Osteoblast (primary cell): ENCODE measurements at regions not wholly inside any gene's neighbourhood (a gene's known extent, or its start where the extent isn't known, plus 50 kb on each side); places are given as distances from the start of the nearest gene placed in this dataset.

Experiments used
- DNase-seq: peaks from one replicate; pipeline ENCODE4 v3.0.0; 2011; ENCODE audit warnings: low spot score, mixed read lengths; ENCODE audit not compliant: insufficient read length; ENCODE audit errors: missing footprints
- H2AFZ ChIP-seq: 2 replicates; pipeline ENCODE4 v1.6.0; 2011; ENCODE audit warnings: mild to moderate bottlenecking, low read length
- H3K27ac ChIP-seq: 2 replicates; pipeline ENCODE4 v1.5.1; 2011; ENCODE audit warnings: mild to moderate bottlenecking, low read depth, low read length, moderate library complexity
- H3K27me3 ChIP-seq: 2 replicates; pipeline ENCODE4 v1.6.0; 2012; ENCODE audit warnings: mild to moderate bottlenecking, control low read depth, inconsistent platforms, low read length, moderate library complexity; ENCODE audit not compliant: insufficient read depth
- H3K36me3 ChIP-seq: 2 replicates; pipeline ENCODE4 v1.5.1; 2011; ENCODE audit warnings: mild to moderate bottlenecking, low read length, control low read depth, moderate library complexity; ENCODE audit not compliant: insufficient read depth
- H3K4me1 ChIP-seq: 2 replicates; pipeline ENCODE4 v1.5.1; 2011; ENCODE audit warnings: mild to moderate bottlenecking, low read length, control low read depth, moderate library complexity; ENCODE audit not compliant: insufficient read depth
- H3K4me2 ChIP-seq: 2 replicates; pipeline ENCODE4 v1.6.0; 2011; ENCODE audit warnings: mild to moderate bottlenecking, low read length; ENCODE audit not compliant: insufficient read depth
- H3K4me3 ChIP-seq: fragments of 200-600 bp; sonication (generic); 3 replicates; pipeline ENCODE4 v1.5.1; 2012; ENCODE audit warnings: mild to moderate bottlenecking, low read length, inconsistent platforms; ENCODE audit not compliant: insufficient read depth
- H3K79me2 ChIP-seq: 2 replicates; pipeline ENCODE4 v1.6.0; 2012; ENCODE audit warnings: mild to moderate bottlenecking, low read length, control low read depth, inconsistent platforms; ENCODE audit not compliant: insufficient read depth
- H3K9me3 ChIP-seq: 2 replicates; pipeline ENCODE4 v1.5.1; 2011; ENCODE audit warnings: low read depth, low read length, control low read depth
- H4K20me1 ChIP-seq: 2 replicates; pipeline ENCODE4 v1.6.0; 2012; ENCODE audit warnings: mild to moderate bottlenecking, low read length, control low read depth; ENCODE audit not compliant: insufficient read depth
- CTCF ChIP-seq: IDR thresholded peaks from 2 replicates; pipeline ENCODE4 v1.5.1; 2011; ENCODE audit warnings: mild to moderate bottlenecking, low read depth, low read length, moderate library complexity; ENCODE audit errors: extremely low read depth

- Histone ChIP-seq H3K4me1 (no peaks in the 10 kb centered on the region), H3K4me3 (no peak overlapping the region), H3K4me2 (no peak overlapping the region), H3K79me2 (no peaks in the 10 kb centered on the region), H3K27me3 (peaks cover 6% of the 10 kb centered on the region), H3K36me3 (no peaks in the 10 kb centered on the region), H4K20me1 (no peaks in the 10 kb centered on the region), H3K9me3 (no peaks in the 10 kb centered on the region), H2AFZ (no peak overlapping the region), H3K27ac (no peak overlapping the region)
- TF ChIP-seq CTCF: no peak
- no peak for DNase-seq
Observed at GRCh38 chr20:62534526-62535221, 58.9 kb upstream of the GATA5 start.

GRCh38 chr20:62535282-62535811, 59.6 kb upstream of the GATA5 start:
- Histone ChIP-seq H3K4me2 (no peak overlapping the region), H3K9me3 (no peaks in the 10 kb centered on the region), H3K27ac (no peak overlapping the region), H3K79me2 (no peaks in the 10 kb centered on the region), H3K4me1 (no peaks in the 10 kb centered on the region), H3K4me3 (no peak overlapping the region), H2AFZ (no peak overlapping the region), H3K27me3 (peaks cover 11% of the 10 kb centered on the region), H4K20me1 (no peaks in the 10 kb centered on the region), H3K36me3 (no peaks in the 10 kb centered on the region)
- DNase-seq: no peak
- TF ChIP-seq CTCF: no peak

GRCh38 chr20:62535964-62536363, 60.2 kb upstream of the GATA5 start:
- Histone ChIP-seq H3K27ac (no peak overlapping the region), H4K20me1 (no peaks in the 10 kb centered on the region), H3K4me2 (no peak overlapping the region), H2AFZ (no peak overlapping the region), H3K4me1 (no peaks in the 10 kb centered on the region), H3K36me3 (no peaks in the 10 kb centered on the region), H3K9me3 (no peaks in the 10 kb centered on the region), H3K79me2 (no peaks in the 10 kb centered on the region), H3K27me3 (peaks cover 17% of the 10 kb centered on the region), H3K4me3 (no peak overlapping the region)
- DNase-seq: no peak
- no peak for TF ChIP-seq CTCF

GRCh38 chr20:62536871-62537401, 61.1 kb upstream of the GATA5 start:
- Histone ChIP-seq H3K27ac (no peak overlapping the region), H3K4me2 (no peak overlapping the region), H2AFZ (no peak overlapping the region), H3K4me1 (no peaks in the 10 kb centered on the region), H3K79me2 (no peaks in the 10 kb centered on the region), H3K27me3 (peaks cover 21% of the 10 kb centered on the region), H3K4me3 (no peak overlapping the region), H3K36me3 (no peaks in the 10 kb centered on the region), H3K9me3 (no peaks in the 10 kb centered on the region), H4K20me1 (no peaks in the 10 kb centered on the region)
- TF ChIP-seq CTCF: no peak
- DNase-seq: peak; percentile 99
